ENCODE measurements at regions not wholly inside any gene's neighbourhood (a gene's known extent, or its start where the extent isn't known, plus 50 kb on each side); places are given as distances from the start of the nearest gene placed in this dataset.

- TF ChIP-seq EZH2phosphoT487 (IDR thresholded peaks at IDR 0.05; ENCODE audit: borderline replicate concordance), result no peak
- no peak for TF ChIP-seq POLR2A (IDR thresholded peaks at IDR 0.05; ENCODE audit: borderline replicate concordance, extremely low read depth, insufficient read depth, insufficient read length)
- TF ChIP-seq, protein P1, sequence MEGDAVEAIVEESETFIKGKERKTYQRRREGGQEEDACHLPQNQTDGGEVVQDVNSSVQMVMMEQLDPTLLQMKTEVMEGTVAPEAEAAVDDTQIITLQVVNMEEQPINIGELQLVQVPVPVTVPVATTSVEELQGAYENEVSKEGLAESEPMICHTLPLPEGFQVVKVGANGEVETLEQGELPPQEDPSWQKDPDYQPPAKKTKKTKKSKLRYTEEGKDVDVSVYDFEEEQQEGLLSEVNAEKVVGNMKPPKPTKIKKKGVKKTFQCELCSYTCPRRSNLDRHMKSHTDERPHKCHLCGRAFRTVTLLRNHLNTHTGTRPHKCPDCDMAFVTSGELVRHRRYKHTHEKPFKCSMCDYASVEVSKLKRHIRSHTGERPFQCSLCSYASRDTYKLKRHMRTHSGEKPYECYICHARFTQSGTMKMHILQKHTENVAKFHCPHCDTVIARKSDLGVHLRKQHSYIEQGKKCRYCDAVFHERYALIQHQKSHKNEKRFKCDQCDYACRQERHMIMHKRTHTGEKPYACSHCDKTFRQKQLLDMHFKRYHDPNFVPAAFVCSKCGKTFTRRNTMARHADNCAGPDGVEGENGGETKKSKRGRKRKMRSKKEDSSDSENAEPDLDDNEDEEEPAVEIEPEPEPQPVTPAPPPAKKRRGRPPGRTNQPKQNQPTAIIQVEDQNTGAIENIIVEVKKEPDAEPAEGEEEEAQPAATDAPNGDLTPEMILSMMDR (IDR thresholded peaks at IDR 0.05 in 2 of 3, conservative IDR thresholded peaks at IDR 0.05 in 1 of 3; ENCODE audit: borderline replicate concordance in 1 of 3, insufficient read depth in 1 of 3, low read depth in 2 of 3, low read length in 2 of 3), result no peak
These were observed 459.7 kb upstream of the TRAM1L1 start for GRCh38 chr4:117545039-117545438.

All from HCT116 (cell line).